ENCODE measurements at regions not wholly inside any gene's neighbourhood (a gene's known extent, or its start where the extent isn't known, plus 50 kb on each side); places are given as distances from the start of the nearest gene placed in this dataset.

- WGBS (ENCODE audit: insufficient coverage, insufficient replicate concordance, low lambda C conversion rate, missing lambda C conversion rate) = 3% methylated on average over 3 of the region's 3 CpGs
- ChIA-PET RAD21 (ENCODE audit: unreplicated experiment) (interaction anchor here (1.1 kb wide), 1 partner anchor 25 kb away, joined by 5 read pairs; no protein-coding TSS in a partner anchor), CTCF (interaction anchor here (0.7 kb wide), 1 partner anchor 10 kb away, joined by 3 read pairs; no protein-coding TSS in a partner anchor), SMC1A (ENCODE audit: uncharacterized antibody, unreplicated experiment) (interaction anchor here (1.0 to 1.7 kb wide), 7 partner anchors 9 to 98 kb away, joined by 3 to 5 read pairs (median 4); no protein-coding TSS in a partner anchor), POLR2A (no interaction called here)
- Histone ChIP-seq H3K9ac (ENCODE audit: control insufficient read depth, insufficient read depth, low read length) (no peak overlapping the region), H4K20me1 (ENCODE audit: control insufficient read depth, insufficient read depth) (no peaks in the 10 kb centered on the region), H3K79me2 (ENCODE audit: control insufficient read depth, insufficient read depth, low read length) (no peaks in the 10 kb centered on the region), H2AFZ (ENCODE audit: control insufficient read depth, low read depth, low read length) (no peak overlapping the region), H3K4me1 (ENCODE audit: control insufficient read depth, insufficient read depth, low read length) (no peaks in the 10 kb centered on the region), H3K9me3 (replicated peaks; ENCODE audit: control insufficient read depth, insufficient read depth, low read length) (no peaks in the 10 kb centered on the region; the same call in 2 of the 3 replicates), H3K4me2 (ENCODE audit: control insufficient read depth, insufficient read depth) (no peak overlapping the region), H3K36me3 (ENCODE audit: control insufficient read depth in 2 of 2, insufficient read depth in 2 of 2, low read length in 1 of 2) (no peaks in the 10 kb centered on the region), H3K4me3 (no peak overlapping the region), H3K27ac (ENCODE audit: control insufficient read depth, insufficient read depth) (no peak overlapping the region), H3K27me3 (replicated peaks in 1 of 2; ENCODE audit: control insufficient read depth in 2 of 2, insufficient read depth in 2 of 2, low read length in 1 of 2) (no peaks in the 10 kb centered on the region)
- ATAC-seq (peak; percentile 95), DNase-seq (ENCODE audit: low read depth, low spot score) (peak; percentile 71), FAIRE-seq (peak; percentile 13)
- no TSS peak for BruUV-seq (replicated peaks)
- intact Hi-C loops (cut with micrococcal nuclease; ENCODE audit: unreplicated experiment) (no loop called here), in situ Hi-C loops (cut with MboI) (no loop called here)
- TF ChIP-seq ZBED1 (IDR thresholded peaks at IDR 0.05; ENCODE audit: borderline replicate concordance) (peak; percentile 42; the same call in 1 of the 2 replicates), BHLHE40 (IDR thresholded peaks at IDR 0.05; ENCODE audit: borderline replicate concordance in 1 of 2, low read depth in 2 of 2, low read length in 1 of 2) (peak in 1 of 2 experiments; percentile 63; a peak in 2 of 4 replicates), STAT3 (IDR thresholded peaks at IDR 0.05; ENCODE audit: low read depth, low read length) (0 out of 2 replicates have a peak, but pooled peaks have one; percentile 19), USF1 (IDR thresholded peaks at IDR 0.05; ENCODE audit: borderline replicate concordance, extremely low read length, insufficient read depth, low read depth, low read length) (no peak), MEF2B (IDR thresholded peaks at IDR 0.05; ENCODE audit: partially characterized antibody, poor library complexity, severe bottlenecking) (peak; percentile 71), EZH2 (IDR thresholded peaks at IDR 0.05; ENCODE audit: borderline replicate concordance, control insufficient read depth, low read depth, low read length) (no peak), TAF1 (IDR thresholded peaks at IDR 0.05; ENCODE audit: borderline replicate concordance, low read depth, low read length) (no peak), ATF7 (IDR thresholded peaks at IDR 0.05; ENCODE audit: low read depth) (peak; percentile 84), TCF7 (IDR thresholded peaks at IDR 0.05; ENCODE audit: borderline replicate concordance) (peak; percentile 100), CREB1 (IDR thresholded peaks at IDR 0.05; ENCODE audit: low read depth) (no peak), EP300 (IDR thresholded peaks at IDR 0.05; ENCODE audit: borderline replicate concordance in 1 of 2, control insufficient read depth in 1 of 2, low read depth in 2 of 2, low read length in 2 of 2) (peak in 1 of 2 experiments; percentile 78; a peak in 1 of 4 replicates), EED (IDR thresholded peaks at IDR 0.05; ENCODE audit: low read depth) (peak; percentile 83), BACH1 (IDR thresholded peaks at IDR 0.05; ENCODE audit: borderline replicate concordance) (peak; percentile 64; the same call in 1 of the 2 replicates), ATF2 (IDR thresholded peaks at IDR 0.05; ENCODE audit: low read length) (peak; percentile 90), NBN (IDR thresholded peaks at IDR 0.05) (peak; percentile 87; the same call in 1 of the 2 replicates), MTA3 (IDR thresholded peaks at IDR 0.05; ENCODE audit: borderline replicate concordance, low read length) (peak; percentile 68; the same call in 1 of the 2 replicates), SKIL (IDR thresholded peaks at IDR 0.05; ENCODE audit: low read depth, poor library complexity, severe bottlenecking) (peak; percentile 90), ZNF217 (IDR thresholded peaks at IDR 0.05) (peak; percentile 24; the same call in 1 of the 2 replicates), NFYB (IDR thresholded peaks at IDR 0.05; ENCODE audit: insufficient read depth, low read depth, low read length) (no peak), CREM (IDR thresholded peaks at IDR 0.05; ENCODE audit: low read depth) (peak; percentile 87)
These were observed 106.1 kb downstream of the TXNL1 start for GRCh38 chr18:56532176-56532840.
